Adrenal gland (tissue), 5 donors: ENCODE measurements at regions not wholly inside any gene's neighbourhood (a gene's known extent, or its start where the extent isn't known, plus 50 kb on each side); places are given as distances from the start of the nearest gene placed in this dataset.

Experiments used
- POLR2A ChIP-seq, 2 donors: fragments of 450-650 bp; IDR thresholded peaks; one replicate each; pipeline ENCODE4 v1.6.1; 2017; ENCODE audit warnings: antibody characterized with exemption in 2 of 2, mild to moderate bottlenecking in 2 of 2, moderate library complexity in 1 of 2
- TF ChIP-seq, protein P1 (sequence below), 6 experiments: fragments of 450-650 bp in 4 of 6; fragments of 200-600 bp in 2 of 6; sonication (generic) in 1 of 6; IDR thresholded peaks; 1 replicate in 5 of 6; 2 replicates in 1 of 6; pipeline versions ENCODE4 v1.5.1 to v1.8.0; 2016 to 2021; ENCODE audit warnings: antibody characterized with exemption in 6 of 6, mild to moderate bottlenecking in 2 of 6, moderate library complexity in 1 of 6
- donor health status: DM: no; HTN: no; CAD: no.

DNA sequence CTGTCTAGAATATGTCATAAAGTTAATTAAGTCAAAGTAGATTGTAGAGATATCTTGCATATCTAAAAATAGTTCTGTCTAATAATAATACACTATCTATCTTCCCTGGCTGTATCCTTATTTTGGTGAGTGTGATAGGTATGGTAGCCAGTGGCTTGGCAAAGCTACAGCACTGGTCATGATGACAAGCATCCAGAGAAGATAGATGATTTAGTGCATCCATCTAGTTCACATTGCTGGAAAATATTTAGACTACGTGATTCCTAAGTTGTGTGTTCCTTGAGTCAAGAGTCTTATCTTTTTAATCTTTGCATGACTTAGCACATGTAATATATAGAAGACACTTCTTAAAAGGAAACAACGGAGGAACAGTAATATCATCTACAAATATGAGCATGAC, 711.2 kb upstream of the KCND2 start:
- TF ChIP-seq, protein P1, sequence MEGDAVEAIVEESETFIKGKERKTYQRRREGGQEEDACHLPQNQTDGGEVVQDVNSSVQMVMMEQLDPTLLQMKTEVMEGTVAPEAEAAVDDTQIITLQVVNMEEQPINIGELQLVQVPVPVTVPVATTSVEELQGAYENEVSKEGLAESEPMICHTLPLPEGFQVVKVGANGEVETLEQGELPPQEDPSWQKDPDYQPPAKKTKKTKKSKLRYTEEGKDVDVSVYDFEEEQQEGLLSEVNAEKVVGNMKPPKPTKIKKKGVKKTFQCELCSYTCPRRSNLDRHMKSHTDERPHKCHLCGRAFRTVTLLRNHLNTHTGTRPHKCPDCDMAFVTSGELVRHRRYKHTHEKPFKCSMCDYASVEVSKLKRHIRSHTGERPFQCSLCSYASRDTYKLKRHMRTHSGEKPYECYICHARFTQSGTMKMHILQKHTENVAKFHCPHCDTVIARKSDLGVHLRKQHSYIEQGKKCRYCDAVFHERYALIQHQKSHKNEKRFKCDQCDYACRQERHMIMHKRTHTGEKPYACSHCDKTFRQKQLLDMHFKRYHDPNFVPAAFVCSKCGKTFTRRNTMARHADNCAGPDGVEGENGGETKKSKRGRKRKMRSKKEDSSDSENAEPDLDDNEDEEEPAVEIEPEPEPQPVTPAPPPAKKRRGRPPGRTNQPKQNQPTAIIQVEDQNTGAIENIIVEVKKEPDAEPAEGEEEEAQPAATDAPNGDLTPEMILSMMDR (IDR thresholded peaks at IDR 0.05), result no peak
- no peak for TF ChIP-seq POLR2A (IDR thresholded peaks at IDR 0.05)
